ENCODE measurements at regions not wholly inside any gene's neighbourhood (a gene's known extent, or its start where the extent isn't known, plus 50 kb on each side); places are given as distances from the start of the nearest gene placed in this dataset.

DNA sequence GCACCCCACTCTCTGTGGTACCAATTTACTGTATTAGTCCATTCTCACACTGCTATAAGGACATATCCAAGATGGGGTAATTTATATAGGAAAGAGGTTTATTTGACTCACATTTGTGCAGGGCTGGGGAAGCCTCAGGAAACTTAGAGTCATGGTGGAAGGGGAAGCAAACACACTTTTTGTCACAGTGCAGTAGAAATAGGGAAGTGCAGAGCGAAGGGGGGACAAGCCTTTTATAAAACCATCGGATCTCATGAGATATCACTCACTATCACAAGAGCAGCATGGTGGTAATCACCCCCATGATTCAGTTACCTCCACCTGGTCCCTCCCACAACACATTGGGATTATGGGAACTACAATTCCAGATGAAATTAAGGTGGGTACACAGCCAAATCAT lies 766.9 kb upstream of the PCDH10 start:
- Histone ChIP-seq H3K9ac (ENCODE audit: low read length) (no peak overlapping the region), H3K4me3 (ENCODE audit: low read depth, low read length, poor library complexity, severe bottlenecking) (no peak overlapping the region), H3K79me2 (ENCODE audit: insufficient read depth, low read length) (no peaks in the 10 kb centered on the region)

GRCh38 chr4:132383571-132384199 lies 765.4 kb upstream of the PCDH10 start:
- Histone ChIP-seq H3K9me3 (ENCODE audit: low read length) (peaks cover 11% of the 10 kb centered on the region), H3K4me2 (ENCODE audit: low read length) (no peak overlapping the region), H3F3A (ENCODE audit: insufficient read depth, low read length) (no peaks in the 10 kb centered on the region), H3K27me3 (ENCODE audit: insufficient read depth, low read length) (no peaks in the 10 kb centered on the region), H3K4me1 (ENCODE audit: insufficient read depth, low read length, severe bottlenecking) (no peaks in the 10 kb centered on the region), H3K27ac (ENCODE audit: low read depth, low read length, poor library complexity, severe bottlenecking) (no peak overlapping the region), H4K20me1 (ENCODE audit: insufficient read depth, low read length) (no peaks in the 10 kb centered on the region), H3K79me2 (ENCODE audit: insufficient read depth, low read length) (no peaks in the 10 kb centered on the region), H2AFZ (ENCODE audit: low read length) (no peak overlapping the region), H3K36me3 (ENCODE audit: insufficient read depth, low read length) (no peaks in the 10 kb centered on the region; the same call in 1 of the 2 replicates), H3K9me2 (ENCODE audit: low read depth, low read length) (no peaks in the 10 kb centered on the region), H3K4me3 (ENCODE audit: low read depth, low read length, poor library complexity, severe bottlenecking) (no peak overlapping the region), H3K9ac (ENCODE audit: low read length) (no peak overlapping the region)
- TF ChIP-seq EZH2 (IDR thresholded peaks at IDR 0.05; ENCODE audit: borderline replicate concordance, low read length) (no peak), CTCF (IDR thresholded peaks at IDR 0.05; ENCODE audit: low read length) (no peak)

More for the DNA sequence above, 766.9 kb upstream of the PCDH10 start:
- Histone ChIP-seq H3K4me1 (ENCODE audit: insufficient read depth, low read length, severe bottlenecking) (no peaks in the 10 kb centered on the region), H3K27me3 (ENCODE audit: insufficient read depth, low read length) (no peaks in the 10 kb centered on the region), H2AFZ (ENCODE audit: low read length) (no peak overlapping the region), H3F3A (ENCODE audit: insufficient read depth, low read length) (no peaks in the 10 kb centered on the region), H3K9me3 (ENCODE audit: low read length) (peaks cover 9% of the 10 kb centered on the region; the same call in 1 of the 2 replicates), H4K20me1 (ENCODE audit: insufficient read depth, low read length) (no peaks in the 10 kb centered on the region), H3K36me3 (ENCODE audit: insufficient read depth, low read length) (no peaks in the 10 kb centered on the region), H3K27ac (ENCODE audit: low read depth, low read length, poor library complexity, severe bottlenecking) (no peak overlapping the region), H3K9me2 (ENCODE audit: low read depth, low read length) (no peaks in the 10 kb centered on the region), H3K4me2 (ENCODE audit: low read length) (no peak overlapping the region)
- TF ChIP-seq EZH2 (IDR thresholded peaks at IDR 0.05; ENCODE audit: borderline replicate concordance, low read length) (no peak), CTCF (IDR thresholded peaks at IDR 0.05; ENCODE audit: low read length) (no peak)

DNA sequence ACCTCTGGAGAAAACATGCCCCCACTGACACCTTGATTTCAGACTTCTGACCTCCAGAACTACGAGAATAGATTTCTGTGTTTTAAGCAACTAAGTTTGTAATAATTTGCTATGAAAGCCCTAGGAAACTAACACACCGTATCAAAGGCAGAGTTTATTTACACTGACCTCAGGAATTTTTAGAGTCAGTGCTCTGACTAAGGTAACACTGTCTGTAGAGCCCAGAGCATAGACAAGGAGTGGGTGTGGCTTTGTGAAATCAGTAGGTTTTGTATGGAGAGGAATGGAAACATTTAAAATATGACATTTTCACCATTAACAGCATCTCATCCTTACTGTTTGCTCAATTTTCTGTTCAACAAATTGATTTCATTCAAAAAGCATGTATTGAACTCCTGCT lies 764.4 kb upstream of the PCDH10 start:
- no peaks in the 10 kb centered on the region for H3F3A ChIP-seq (ENCODE audit: insufficient read depth, low read length)
- no peaks in the 10 kb centered on the region for H3K9me2 ChIP-seq (ENCODE audit: low read depth, low read length)
- H3K9ac ChIP-seq (ENCODE audit: low read length) = no peak overlapping the region
- H3K27ac ChIP-seq (ENCODE audit: low read depth, low read length, poor library complexity, severe bottlenecking) = no peak overlapping the region
- H3K9me3 ChIP-seq (ENCODE audit: low read length) = peaks cover 12% of the 10 kb centered on the region
- no peaks in the 10 kb centered on the region; the same call in 1 of the 2 replicates for H3K36me3 ChIP-seq (ENCODE audit: insufficient read depth, low read length)
- H4K20me1 ChIP-seq (ENCODE audit: insufficient read depth, low read length) = no peaks in the 10 kb centered on the region
- H3K4me2 ChIP-seq (ENCODE audit: low read length) = no peak overlapping the region
- H3K4me3 ChIP-seq (ENCODE audit: low read depth, low read length, poor library complexity, severe bottlenecking) = no peak overlapping the region
- no peak overlapping the region for H2AFZ ChIP-seq (ENCODE audit: low read length)
- H3K79me2 ChIP-seq (ENCODE audit: insufficient read depth, low read length) = no peaks in the 10 kb centered on the region
- no peaks in the 10 kb centered on the region for H3K4me1 ChIP-seq (ENCODE audit: insufficient read depth, low read length, severe bottlenecking)
- no peaks in the 10 kb centered on the region for H3K27me3 ChIP-seq (ENCODE audit: insufficient read depth, low read length)
- TF ChIP-seq EZH2 (IDR thresholded peaks at IDR 0.05; ENCODE audit: borderline replicate concordance, low read length) = no peak
- no peak for TF ChIP-seq CTCF (IDR thresholded peaks at IDR 0.05; ENCODE audit: low read length)
